PC-9 (cell line): ENCODE measurements at regions not wholly inside any gene's neighbourhood (a gene's known extent, or its start where the extent isn't known, plus 50 kb on each side); places are given as distances from the start of the nearest gene placed in this dataset.

Source experiments
- BruUV-seq: library from RNA; stranded (reverse); fragments of 400-500 nt; replicated peaks from 2 replicates; lab custom pipeline; 2021; lab: Mats Ljungman, UMichigan
- CTCF ChIA-PET: fragments of 300-600 bp; sonication (Branson Sonifier 250); formaldehyde crosslinking; loops from one replicate; lab custom pipeline; 2022; ENCODE audit warnings: antibody characterized with exemption; lab: Charles Lee
- POLR2A ChIA-PET: fragments of 300-600 bp; sonication (Branson Sonifier 250); formaldehyde crosslinking; loops from one replicate; lab custom pipeline; 2022; ENCODE audit warnings: antibody characterized with exemption; ENCODE audit not compliant: unreplicated experiment; lab: Charles Lee
- DNase-seq, 2 experiments: peaks; one replicate each; pipeline versions ENCODE4 v3.0.0 to v3.0.0-alpha.2; 2015 to 2022; ENCODE audit warnings: mixed read lengths in 1 of 2
- H2AFZ ChIP-seq: fragments of 200-600 bp; sonication (generic); 2 replicates; pipeline ENCODE4 v1.8.1; 2017; ENCODE audit warnings: antibody characterized with exemption
- H3F3A ChIP-seq: fragments of 200-600 bp; sonication (generic); 2 replicates; pipeline ENCODE4 v1.8.1; 2017; ENCODE audit warnings: antibody characterized with exemption, mild to moderate bottlenecking, low read depth; ENCODE audit not compliant: insufficient read depth
- H3K27ac ChIP-seq: fragments of 200-600 bp; sonication (generic); 2 replicates; pipeline ENCODE4 v1.6.1; 2016; ENCODE audit warnings: mixed run types
- H3K27me3 ChIP-seq: fragments of 200-600 bp; sonication (generic); 2 replicates; pipeline ENCODE4 v1.6.1; 2016; ENCODE audit warnings: low read depth, mixed run types; ENCODE audit not compliant: insufficient read depth
- H3K36me3 ChIP-seq: fragments of 200-600 bp; sonication (generic); 2 replicates; pipeline ENCODE4 v1.6.1; 2016; ENCODE audit warnings: low read depth, mixed run types
- H3K4me1 ChIP-seq: fragments of 200-600 bp; sonication (generic); replicated peaks from 2 replicates; pipeline ENCODE4 v1.6.1; 2016; ENCODE audit warnings: mixed run types; ENCODE audit not compliant: insufficient read depth
- H3K4me2 ChIP-seq: fragments of 200-600 bp; sonication (generic); 2 replicates; pipeline ENCODE4 v1.6.1; 2017; ENCODE audit warnings: mixed run types
- H3K4me3 ChIP-seq: fragments of 200-600 bp; sonication (generic); 2 replicates; pipeline ENCODE4 v1.6.1; 2016; ENCODE audit warnings: mixed run types
- H3K79me2 ChIP-seq: fragments of 200-600 bp; sonication (generic); 2 replicates; pipeline ENCODE4 v1.6.1; 2017; ENCODE audit warnings: low read depth, mixed run types
- H3K9me2 ChIP-seq: fragments of 200-600 bp; sonication (generic); 2 replicates; pipeline ENCODE4 v1.8.1; 2017; ENCODE audit warnings: mild to moderate bottlenecking; ENCODE audit not compliant: insufficient read depth
- H3K9me3 ChIP-seq: fragments of 200-600 bp; sonication (generic); 2 replicates; pipeline ENCODE4 v1.8.1; 2016; ENCODE audit warnings: low read depth; ENCODE audit not compliant: insufficient read depth
- H4K20me1 ChIP-seq: fragments of 200-600 bp; sonication (generic); 2 replicates; pipeline ENCODE4 v1.8.1; 2017; ENCODE audit not compliant: insufficient read depth
- EZH2 ChIP-seq: fragments of 200-600 bp; sonication (generic); IDR thresholded peaks from 2 replicates; pipeline ENCODE4 v1.8.0; 2017; ENCODE audit warnings: antibody characterized with exemption, low read depth
- intact Hi-C: fragments of 100-400 bp; cut with micrococcal nuclease; formaldehyde crosslinking; loops from one replicate; pipeline ENCODE4 v1.10.0; 2022; ENCODE audit not compliant: unreplicated experiment
- TF ChIP-seq, protein P1 (sequence below): fragments of 200-600 bp; sonication (generic); conservative IDR thresholded peaks from 2 replicates; pipeline ENCODE4 v1.6.1; 2017; ENCODE audit warnings: mixed run types, antibody characterized with exemption, mild to moderate bottlenecking, moderate library complexity

GRCh38 chr11:38865922-38866321 lies 2267.9 kb upstream of the RAG2 start:
- TF ChIP-seq EZH2 = no peak
- TF ChIP-seq, protein P1, sequence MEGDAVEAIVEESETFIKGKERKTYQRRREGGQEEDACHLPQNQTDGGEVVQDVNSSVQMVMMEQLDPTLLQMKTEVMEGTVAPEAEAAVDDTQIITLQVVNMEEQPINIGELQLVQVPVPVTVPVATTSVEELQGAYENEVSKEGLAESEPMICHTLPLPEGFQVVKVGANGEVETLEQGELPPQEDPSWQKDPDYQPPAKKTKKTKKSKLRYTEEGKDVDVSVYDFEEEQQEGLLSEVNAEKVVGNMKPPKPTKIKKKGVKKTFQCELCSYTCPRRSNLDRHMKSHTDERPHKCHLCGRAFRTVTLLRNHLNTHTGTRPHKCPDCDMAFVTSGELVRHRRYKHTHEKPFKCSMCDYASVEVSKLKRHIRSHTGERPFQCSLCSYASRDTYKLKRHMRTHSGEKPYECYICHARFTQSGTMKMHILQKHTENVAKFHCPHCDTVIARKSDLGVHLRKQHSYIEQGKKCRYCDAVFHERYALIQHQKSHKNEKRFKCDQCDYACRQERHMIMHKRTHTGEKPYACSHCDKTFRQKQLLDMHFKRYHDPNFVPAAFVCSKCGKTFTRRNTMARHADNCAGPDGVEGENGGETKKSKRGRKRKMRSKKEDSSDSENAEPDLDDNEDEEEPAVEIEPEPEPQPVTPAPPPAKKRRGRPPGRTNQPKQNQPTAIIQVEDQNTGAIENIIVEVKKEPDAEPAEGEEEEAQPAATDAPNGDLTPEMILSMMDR = no peak
- Histone ChIP-seq H3K9me2 (no peaks in the 10 kb centered on the region), H3F3A (no peaks in the 10 kb centered on the region), H3K4me3 (no peak overlapping the region), H3K27ac (no peak overlapping the region), H3K4me2 (no peak overlapping the region), H3K4me1 (no peaks in the 10 kb centered on the region), H3K79me2 (no peaks in the 10 kb centered on the region), H4K20me1 (no peaks in the 10 kb centered on the region), H2AFZ (no peak overlapping the region), H3K27me3 (no peaks in the 10 kb centered on the region), H3K9me3 (no peaks in the 10 kb centered on the region), H3K36me3 (no peaks in the 10 kb centered on the region)
- no peak for DNase-seq
- POLR2A ChIA-PET = no interaction called here
- BruUV-seq = no TSS peak
- CTCF ChIA-PET = no interaction called here
- intact Hi-C loops = no loop called here

DNA sequence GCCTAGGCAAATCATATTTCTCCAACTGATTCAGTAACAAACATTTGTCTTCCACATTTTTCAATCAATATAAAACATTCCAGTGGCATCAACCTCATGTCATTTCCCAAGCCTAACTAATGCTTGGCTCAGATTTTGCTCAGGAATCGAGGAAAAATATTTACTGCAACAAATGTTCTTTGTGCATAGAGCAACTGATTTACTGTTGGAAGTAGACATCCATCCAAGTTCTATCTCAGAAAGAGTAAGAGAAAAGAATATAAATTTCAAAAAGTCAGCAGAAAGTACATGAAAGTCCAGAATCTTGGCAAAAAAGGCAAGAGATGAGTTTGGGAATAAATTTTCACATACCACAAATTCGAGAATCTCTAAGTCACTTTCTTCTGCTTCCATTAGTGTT lies 2245.0 kb upstream of the RAG2 start:
- intact Hi-C loops = no loop called here
- BruUV-seq = no TSS peak

GRCh38 chr11:38839071-38839470 lies 2241.0 kb upstream of the RAG2 start:
- ChIA-PET POLR2A (no interaction called here), CTCF (no interaction called here)
- Histone ChIP-seq H3K4me3 (no peak overlapping the region), H3K4me1 (no peaks in the 10 kb centered on the region), H3K36me3 (no peaks in the 10 kb centered on the region), H3K27me3 (no peaks in the 10 kb centered on the region), H3K4me2 (no peak overlapping the region), H2AFZ (no peak overlapping the region), H4K20me1 (no peaks in the 10 kb centered on the region), H3K9me3 (no peaks in the 10 kb centered on the region), H3K79me2 (no peaks in the 10 kb centered on the region), H3F3A (no peaks in the 10 kb centered on the region), H3K27ac (no peak overlapping the region), H3K9me2 (no peaks in the 10 kb centered on the region)
- intact Hi-C loops = no loop called here
- DNase-seq = no peak
- no TSS peak for BruUV-seq
- TF ChIP-seq, protein P1 = no peak
- no peak for TF ChIP-seq EZH2

More for the DNA sequence above, 2245.0 kb upstream of the RAG2 start:
- TF ChIP-seq, protein P1 = no peak
- TF ChIP-seq EZH2 = no peak
- Histone ChIP-seq H3F3A (no peaks in the 10 kb centered on the region), H2AFZ (no peak overlapping the region), H3K4me1 (no peaks in the 10 kb centered on the region), H4K20me1 (no peaks in the 10 kb centered on the region), H3K36me3 (no peaks in the 10 kb centered on the region), H3K27me3 (no peaks in the 10 kb centered on the region), H3K4me2 (no peak overlapping the region), H3K9me3 (no peaks in the 10 kb centered on the region), H3K4me3 (no peak overlapping the region), H3K9me2 (no peaks in the 10 kb centered on the region), H3K79me2 (no peaks in the 10 kb centered on the region), H3K27ac (no peak overlapping the region)
- DNase-seq = no peak
- CTCF ChIA-PET = no interaction called here
- POLR2A ChIA-PET = no interaction called here
